HepG2 (cell line): ENCODE measurements at regions not wholly inside any gene's neighbourhood (a gene's known extent, or its start where the extent isn't known, plus 50 kb on each side); places are given as distances from the start of the nearest gene placed in this dataset.

Experiments
- ATAC-seq: fragments of 200-7000 bp; cut with Tn5 transposase; 3 replicates; pipeline ENCODE4 v1.9.1; 2020; ENCODE audit warnings: mild to moderate bottlenecking, moderate library complexity
- BruUV-seq: library from RNA; stranded (reverse); fragments of 400-500 nt; replicated peaks from 2 replicates; lab custom pipeline; 2021; lab: Mats Ljungman, UMichigan
- CTCF ChIA-PET: fragments of 300-600 bp; formaldehyde crosslinking; extraction: SDS; loops from one replicate; lab custom pipeline; 2021; ENCODE audit warnings: low total read pairs, inconsistent platforms, low intra/inter-chr PET ratio; lab: Yijun Ruan, JAX
- POLR2A ChIA-PET: fragments of 350-600 bp; sonication (Branson Sonifier 250); formaldehyde crosslinking; loops from one replicate; lab custom pipeline; 2020; ENCODE audit warnings: antibody characterized with exemption, inconsistent platforms; lab: Yijun Ruan, JAX
- DNase-seq: peaks from one replicate; pipeline ENCODE4 v3.0.0-alpha.2; 2015; ENCODE audit warnings: low spot score
- FAIRE-seq: peaks from 3 replicates; lab custom pipeline; 2011; peaks lifted over from hg19 to GRCh38; lab: Jason Lieb, UNC
- H2AFZ ChIP-seq: one replicate; pipeline ENCODE4 v1.6.1; 2011; ENCODE audit warnings: low read length, inconsistent platforms
- H3K27ac ChIP-seq: fragments of 300-600 bp; 3 replicates; pipeline ENCODE4 v1.8.0; 2011; ENCODE audit warnings: mixed run types, mild to moderate bottlenecking, mixed read lengths, low read length, inconsistent platforms; ENCODE audit not compliant: insufficient read depth; ENCODE audit errors: extremely low read length
- H3K27me3 ChIP-seq, 2 experiments: fragments of 200-600 bp in 1 of 2; 2 replicates in 1 of 2; 3 replicates in 1 of 2; pipeline versions ENCODE4 v1.6.0 to v1.8.0; 2011; ENCODE audit warnings: low read length in 2 of 2, mild to moderate bottlenecking in 2 of 2, moderate library complexity in 2 of 2, inconsistent platforms in 1 of 2; ENCODE audit not compliant: insufficient read depth in 2 of 2, control insufficient read depth in 1 of 2
- H3K36me3 ChIP-seq, 2 experiments: fragments of 200-600 bp in 1 of 2; replicated peaks in 1 of 2; 2 replicates in 1 of 2; 3 replicates in 1 of 2; pipeline versions ENCODE4 v1.5.1 to v1.8.0; 2011; ENCODE audit warnings: low read length in 2 of 2, inconsistent platforms in 1 of 2; ENCODE audit not compliant: insufficient read depth in 2 of 2, control insufficient read depth in 1 of 2
- H3K4me1 ChIP-seq: 2 replicates; pipeline ENCODE4 v1.5.1; 2012; ENCODE audit warnings: low read length, inconsistent platforms; ENCODE audit not compliant: insufficient read depth
- H3K4me2 ChIP-seq: 2 replicates; pipeline ENCODE4 v1.6.0; 2011; ENCODE audit warnings: low read depth, low read length, inconsistent platforms
- H3K4me3 ChIP-seq, 3 experiments: fragments of 200-600 bp in 1 of 3; sonication (generic), shearing (Covaris generic) in 1 of 3; replicated peaks in 1 of 3; 2 replicates each; pipeline ENCODE4 v1.5.1; 2011 to 2016; ENCODE audit warnings: low read length in 3 of 3, inconsistent platforms in 2 of 3, low read depth in 2 of 3, mild to moderate bottlenecking in 2 of 3, control low read depth in 1 of 3, mixed read lengths in 1 of 3; ENCODE audit not compliant: insufficient read depth in 1 of 3
- H3K79me2 ChIP-seq: one replicate; pipeline ENCODE4 v1.6.1; 2011; ENCODE audit warnings: low read length, inconsistent platforms; ENCODE audit not compliant: insufficient read depth
- H3K9ac ChIP-seq: 2 replicates; pipeline ENCODE4 v1.6.0; 2011; ENCODE audit warnings: mild to moderate bottlenecking, low read depth, low read length, inconsistent platforms; ENCODE audit not compliant: insufficient read depth
- H3K9me3 ChIP-seq: 2 replicates; pipeline ENCODE4 v1.5.1; 2012; ENCODE audit warnings: mild to moderate bottlenecking, low read length
- H4K20me1 ChIP-seq: 2 replicates; pipeline ENCODE4 v1.6.0; 2011; ENCODE audit warnings: inconsistent platforms, mild to moderate bottlenecking, low read length, moderate library complexity; ENCODE audit not compliant: insufficient read depth
- DNMT3B ChIP-seq: conservative IDR thresholded peaks from 2 replicates; pipeline ENCODE4 v1.6.1; 2016; ENCODE audit warnings: missing biosample characterization, control low read depth
- HHEX ChIP-seq: IDR thresholded peaks from 2 replicates; pipeline ENCODE4 v1.6.1; 2016; ENCODE audit warnings: control low read depth
- KLF16 ChIP-seq, 2 experiments: sonication (generic) in 1 of 2; formaldehyde crosslinking in 1 of 2; IDR thresholded peaks; 2 replicates each; pipeline versions ENCODE4 v1.6.1 to v1.8.0; 2016 to 2023; ENCODE audit warnings: missing genetic modification reagents in 2 of 2, missing compliant biosample characterization in 1 of 2
- PCBP2 ChIP-seq: fragments of 200-400 bp; formaldehyde crosslinking; optimal IDR thresholded peaks from 2 replicates; pipeline ENCODE3; 2018; ENCODE audit warnings: low read length, low read depth; ENCODE audit not compliant: poor library complexity, severe bottlenecking
- TARDBP ChIP-seq: sonication (generic); formaldehyde crosslinking; IDR thresholded peaks from 2 replicates; pipeline ENCODE4 v1.8.0; 2022; ENCODE audit warnings: mild to moderate bottlenecking, missing genetic modification reagents
- YY1 ChIP-seq: IDR thresholded peaks from 2 replicates; pipeline ENCODE4 v1.6.1; 2011; ENCODE audit warnings: low read length, low read depth, moderate library complexity, mild to moderate bottlenecking; ENCODE audit not compliant: insufficient read depth, insufficient replicate concordance
- ZNF792 ChIP-seq: IDR thresholded peaks from 2 replicates; pipeline ENCODE4 v1.6.1; 2016
- WGBS: methylation state at CpG from one replicate; pipeline ENCODE4 v1.1.6; 2017; ENCODE audit warnings: low lambda C conversion rate; 5-methylcytosine and 5-hydroxymethylcytosine counted together
- in situ Hi-C: cut with HindIII; loops from 2 replicates; pipeline ENCODE4 v1.10.0; 2017; ENCODE audit warnings: low pct_unique_long_range_greater_than_20kb; ENCODE audit not compliant: extremely low pct_ligation_motif_present
- intact Hi-C: fragments of 100-400 bp; cut with micrococcal nuclease; formaldehyde crosslinking; loops from one replicate; pipeline ENCODE4 v1.10.0; 2022; ENCODE audit not compliant: unreplicated experiment
- TF ChIP-seq, protein P1 (sequence below): IDR thresholded peaks from 2 replicates; pipeline ENCODE4 v1.6.1; 2016; ENCODE audit warnings: missing genetic modification reagents, missing compliant biosample characterization
- TF ChIP-seq, protein P2 (sequence below): sonication (generic); formaldehyde crosslinking; IDR thresholded peaks from 2 replicates; pipeline ENCODE4 v1.8.0; 2022; ENCODE audit warnings: mild to moderate bottlenecking, missing genetic modification reagents, moderate library complexity
- TF ChIP-seq, protein P3 (sequence below): sonication (generic); formaldehyde crosslinking; IDR thresholded peaks from 2 replicates; pipeline ENCODE4 v1.8.1; 2023; ENCODE audit warnings: mild to moderate bottlenecking, missing genetic modification reagents

DNA sequence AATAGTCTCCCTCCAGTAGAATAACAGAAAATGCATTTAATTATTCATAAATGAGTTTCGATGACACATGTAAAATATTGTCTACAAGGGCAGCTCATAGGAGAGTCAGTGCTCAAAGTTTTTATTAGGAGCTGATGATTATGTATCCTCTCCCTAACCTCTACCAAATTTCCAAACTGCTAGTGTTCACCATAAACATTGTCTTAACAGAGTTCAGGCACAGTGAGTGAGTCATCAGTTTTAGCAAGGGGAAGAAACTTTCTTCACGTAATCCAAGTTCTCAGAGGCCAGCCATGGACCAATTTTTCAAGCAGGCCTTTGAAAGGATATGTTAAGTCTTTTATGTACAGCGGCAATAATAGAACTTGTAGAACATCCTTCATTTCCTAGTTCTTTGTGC, 649.2 kb upstream of the MIS18BP1 start:
- H3K4me1 ChIP-seq = no peaks in the 10 kb centered on the region
- no peaks in the 10 kb centered on the region for H4K20me1 ChIP-seq
- DNase-seq (no peak), ATAC-seq (no peak), FAIRE-seq (no peak)
- CTCF ChIA-PET = no interaction called here
- intact Hi-C loops (no loop called here), in situ Hi-C loops (no loop called here)
- H3K4me2 ChIP-seq = no peak overlapping the region
- H3K9me3 ChIP-seq = peaks cover 12% of the 10 kb centered on the region; the same call in 1 of the 2 replicates
- 24% methylated on average over 3 of the region's 3 CpGs for WGBS
- no peak overlapping the region for H3K27ac ChIP-seq
- TF ChIP-seq, protein P1, sequence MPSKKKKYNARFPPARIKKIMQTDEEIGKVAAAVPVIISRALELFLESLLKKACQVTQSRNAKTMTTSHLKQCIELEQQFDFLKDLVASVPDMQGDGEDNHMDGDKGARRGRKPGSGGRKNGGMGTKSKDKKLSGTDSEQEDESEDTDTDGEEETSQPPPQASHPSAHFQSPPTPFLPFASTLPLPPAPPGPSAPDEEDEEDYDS = no peak
- no peak for TF ChIP-seq ZNF792 (CRISPR knock-in tag)
- no peaks in the 10 kb centered on the region for H3K79me2 ChIP-seq
- H3K27me3 ChIP-seq = no peaks in the 10 kb centered on the region
- no peak overlapping the region for H2AFZ ChIP-seq
- H3K4me3 ChIP-seq = no peak overlapping the region
- POLR2A ChIA-PET = no interaction called here
- no peaks in the 10 kb centered on the region for H3K36me3 ChIP-seq
- no TSS peak for BruUV-seq
- no peak overlapping the region for H3K9ac ChIP-seq

DNA sequence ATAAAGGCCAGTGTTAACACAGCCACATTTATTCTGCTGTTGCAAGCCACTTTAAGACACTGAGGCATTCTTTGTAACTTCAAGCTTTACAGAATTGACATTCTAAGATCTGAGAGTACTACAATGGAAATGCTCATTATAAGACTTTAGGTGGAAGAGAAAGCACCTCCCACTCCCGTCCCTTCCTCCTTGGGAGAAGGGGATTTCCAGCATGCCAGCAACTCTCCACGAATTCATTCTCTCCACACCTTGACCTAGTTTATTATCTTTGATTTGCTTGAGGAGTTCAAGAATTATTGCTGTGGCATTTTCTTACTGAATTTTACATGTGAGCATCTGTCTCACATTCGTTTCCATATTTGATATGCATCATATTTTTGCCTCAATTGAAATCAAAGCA, 644.4 kb upstream of the MIS18BP1 start:
- H3K79me2 ChIP-seq = no peaks in the 10 kb centered on the region
- DNase-seq = no peak
- no peak overlapping the region for H3K9ac ChIP-seq
- intact Hi-C loops (no loop called here), in situ Hi-C loops (no loop called here)
- H3K9me3 ChIP-seq = 0 out of 2 replicates have a peak, but pooled peaks cover 19% of the 10 kb centered on the region
- FAIRE-seq = no peak
- no peaks in the 10 kb centered on the region for H4K20me1 ChIP-seq
- H3K4me1 ChIP-seq = no peaks in the 10 kb centered on the region
- no peaks in the 10 kb centered on the region for H3K27me3 ChIP-seq
- no peaks in the 10 kb centered on the region for H3K36me3 ChIP-seq
- H3K4me3 ChIP-seq = no peak overlapping the region
- H2AFZ ChIP-seq = no peak overlapping the region
- BruUV-seq = no TSS peak
- WGBS = 0% methylated on average over 3 of the region's 3 CpGs
- H3K4me2 ChIP-seq = no peak overlapping the region
- POLR2A ChIA-PET = no interaction called here
- H3K27ac ChIP-seq = no peak overlapping the region
- CTCF ChIA-PET = no interaction called here
- ATAC-seq = no peak
- TF ChIP-seq, protein P2, sequence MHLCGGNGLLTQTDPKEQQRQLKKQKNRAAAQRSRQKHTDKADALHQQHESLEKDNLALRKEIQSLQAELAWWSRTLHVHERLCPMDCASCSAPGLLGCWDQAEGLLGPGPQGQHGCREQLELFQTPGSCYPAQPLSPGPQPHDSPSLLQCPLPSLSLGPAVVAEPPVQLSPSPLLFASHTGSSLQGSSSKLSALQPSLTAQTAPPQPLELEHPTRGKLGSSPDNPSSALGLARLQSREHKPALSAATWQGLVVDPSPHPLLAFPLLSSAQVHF (CRISPR knock-in tag) = no peak
- TF ChIP-seq, protein P1 = no peak
- TF ChIP-seq, protein P3, sequence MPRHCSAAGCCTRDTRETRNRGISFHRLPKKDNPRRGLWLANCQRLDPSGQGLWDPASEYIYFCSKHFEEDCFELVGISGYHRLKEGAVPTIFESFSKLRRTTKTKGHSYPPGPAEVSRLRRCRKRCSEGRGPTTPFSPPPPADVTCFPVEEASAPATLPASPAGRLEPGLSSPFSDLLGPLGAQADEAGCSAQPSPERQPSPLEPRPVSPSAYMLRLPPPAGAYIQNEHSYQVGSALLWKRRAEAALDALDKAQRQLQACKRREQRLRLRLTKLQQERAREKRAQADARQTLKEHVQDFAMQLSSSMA (CRISPR knock-in tag) = no peak
- no peak for TF ChIP-seq YY1
- no peak for TF ChIP-seq PCBP2
- TF ChIP-seq HHEX (CRISPR knock-in tag) = no peak
- TF ChIP-seq DNMT3B (CRISPR knock-in tag) = no peak
- TF ChIP-seq KLF16 (CRISPR knock-in tag; IDR thresholded peaks at IDR 0.05) = no peak
- TF ChIP-seq TARDBP = no peak
